Rectal smooth muscle tissue (tissue), 1 donor: ENCODE measurements at regions not wholly inside any gene's neighbourhood (a gene's known extent, or its start where the extent isn't known, plus 50 kb on each side); places are given as distances from the start of the nearest gene placed in this dataset.
A peak's percentile ranks its signal among the peaks of the same experiment; 100 is the strongest.

Experiments
- H3K27ac ChIP-seq: one replicate; pipeline ENCODE4 v1.7.0; 2013; ENCODE audit warnings: low read depth, low read length, inconsistent platforms
- H3K27me3 ChIP-seq: one replicate; pipeline ENCODE4 v1.7.0; 2013; ENCODE audit warnings: low read length; ENCODE audit not compliant: control insufficient read depth, insufficient read depth
- H3K36me3 ChIP-seq: one replicate; pipeline ENCODE4 v1.7.0; 2013; ENCODE audit warnings: low read length; ENCODE audit not compliant: control insufficient read depth, insufficient read depth
- H3K4me1 ChIP-seq: one replicate; pipeline ENCODE4 v1.7.0; 2013; ENCODE audit warnings: low read length; ENCODE audit not compliant: control insufficient read depth, insufficient read depth
- H3K4me3 ChIP-seq: one replicate; pipeline ENCODE4 v1.7.0; 2013; ENCODE audit warnings: low read length
- H3K9ac ChIP-seq: one replicate; pipeline ENCODE4 v1.7.0; 2013; ENCODE audit warnings: low read length

DNA sequence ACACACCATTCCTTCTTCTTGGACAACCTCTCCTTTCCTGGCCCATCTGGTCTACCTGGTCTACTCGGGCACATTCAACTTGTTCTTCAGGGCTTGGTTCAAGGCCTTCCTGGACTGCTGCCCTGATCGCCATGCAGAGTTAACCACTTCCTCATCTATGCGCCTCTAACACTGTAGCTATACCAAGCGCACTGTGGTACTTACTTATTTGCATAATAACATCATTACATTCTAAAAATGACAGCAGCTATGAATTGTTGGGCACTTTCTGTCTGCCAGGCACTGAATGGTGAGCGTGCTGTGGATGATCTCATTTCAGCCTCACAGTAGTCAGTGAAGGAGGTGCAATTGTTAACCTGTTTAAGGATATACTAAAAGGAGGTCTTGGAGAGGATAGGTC is 66.9 kb upstream of the SDK2 start:
- no peak overlapping the region for H3K27ac ChIP-seq
- no peak overlapping the region for H3K9ac ChIP-seq
- H3K4me1 ChIP-seq: no peaks in the 10 kb centered on the region
- peaks cover 2% of the 10 kb centered on the region for H3K27me3 ChIP-seq
- no peaks in the 10 kb centered on the region for H3K36me3 ChIP-seq
- no peak overlapping the region for H3K4me3 ChIP-seq

DNA sequence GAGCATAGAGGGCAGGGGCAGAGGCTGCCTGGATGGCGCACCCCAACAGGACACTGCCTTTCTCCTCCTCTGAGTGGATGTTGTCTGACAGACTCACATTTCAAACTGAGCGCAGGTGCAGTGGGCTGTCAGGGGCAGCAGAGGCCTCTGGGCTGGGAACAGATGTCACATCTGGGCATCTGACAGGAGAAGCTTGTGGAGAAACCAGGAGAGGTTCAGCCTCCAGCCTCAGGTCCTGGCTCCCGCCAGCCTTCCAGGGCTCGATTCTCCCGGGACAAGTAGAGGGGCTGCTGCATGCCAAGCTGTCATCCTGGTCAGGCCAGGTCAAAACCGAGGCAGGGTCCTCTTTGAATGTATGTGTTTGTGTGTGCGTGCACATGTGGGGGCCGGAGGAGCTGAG is 67.7 kb upstream of the SDK2 start:
- no peaks in the 10 kb centered on the region for H3K4me1 ChIP-seq
- peaks cover 2% of the 10 kb centered on the region for H3K27me3 ChIP-seq
- H3K27ac ChIP-seq: no peak overlapping the region
- H3K4me3 ChIP-seq: no peak overlapping the region
- H3K36me3 ChIP-seq: no peaks in the 10 kb centered on the region
- no peak overlapping the region for H3K9ac ChIP-seq

DNA sequence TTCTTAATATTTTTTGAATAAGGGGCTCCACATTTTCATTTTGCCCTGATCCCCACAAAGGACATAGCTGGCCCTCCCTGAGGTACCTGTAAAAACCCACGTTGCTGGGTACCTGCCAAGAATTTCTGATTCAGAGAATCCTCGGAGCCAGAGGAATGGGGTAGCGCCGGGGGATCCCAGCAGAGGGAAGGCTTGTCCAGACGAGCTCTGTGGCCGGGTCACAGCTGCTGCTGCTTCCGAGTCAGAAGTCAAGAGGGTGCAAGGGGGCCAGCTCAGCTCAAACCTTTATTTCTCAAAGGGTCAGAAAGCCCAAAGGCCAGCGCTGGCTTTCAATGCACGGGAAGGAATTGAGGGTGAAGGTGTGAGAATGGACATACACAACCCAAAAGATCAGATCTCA is 68.9 kb upstream of the SDK2 start:
- H3K4me3 ChIP-seq: no peak overlapping the region
- no peaks in the 10 kb centered on the region for H3K36me3 ChIP-seq
- no peaks in the 10 kb centered on the region for H3K4me1 ChIP-seq
- no peak overlapping the region for H3K27ac ChIP-seq
- H3K9ac ChIP-seq: no peak overlapping the region
- H3K27me3 ChIP-seq: peaks cover 2% of the 10 kb centered on the region

DNA sequence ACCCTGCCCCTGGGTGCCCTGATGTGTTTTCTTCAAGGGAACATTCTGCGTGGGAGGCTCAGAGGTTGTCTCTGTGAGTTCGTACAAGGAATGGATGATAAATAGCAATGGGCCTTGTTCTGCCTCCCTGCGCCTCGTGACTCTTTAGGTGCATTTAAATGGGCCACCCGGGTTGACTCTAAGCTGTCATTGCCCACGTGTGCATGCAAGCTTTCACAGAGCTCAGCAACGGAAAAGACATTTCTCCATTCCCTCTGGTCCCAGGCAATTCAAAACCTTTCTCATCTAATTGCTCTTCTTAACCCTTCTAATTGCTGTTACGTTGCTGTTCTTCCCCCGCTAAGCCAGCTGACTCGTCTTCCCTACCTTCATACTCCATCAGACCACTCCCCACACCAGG is 71.5 kb upstream of the SDK2 start:
- H3K4me3 ChIP-seq: no peak overlapping the region
- H3K27ac ChIP-seq: no peak overlapping the region
- peaks cover 6% of the 10 kb centered on the region for H3K4me1 ChIP-seq
- H3K9ac ChIP-seq: no peak overlapping the region
- H3K36me3 ChIP-seq: no peaks in the 10 kb centered on the region
- no peaks in the 10 kb centered on the region for H3K27me3 ChIP-seq

DNA sequence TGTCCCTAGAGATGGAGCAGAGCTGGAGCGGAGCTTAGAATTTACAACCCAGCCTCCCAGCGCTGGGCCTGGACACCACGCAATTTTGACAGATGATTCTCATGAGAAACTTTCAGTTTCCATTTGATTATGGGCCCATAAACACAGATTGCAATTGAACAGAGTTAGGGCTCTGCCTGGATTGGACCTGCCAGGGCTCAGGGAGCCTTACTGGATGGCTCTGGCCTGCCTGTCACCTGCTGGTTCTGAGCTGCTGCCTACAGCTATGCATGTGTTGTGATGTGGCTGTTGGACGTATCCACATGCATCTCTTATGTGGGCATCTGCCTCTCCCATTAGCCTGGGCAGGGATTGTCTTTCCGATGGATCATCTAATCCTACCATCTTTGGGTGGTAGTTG is 73.4 kb upstream of the SDK2 start:
- Histone ChIP-seq H3K9ac (no peak overlapping the region), H3K36me3 (no peaks in the 10 kb centered on the region), H3K27me3 (no peaks in the 10 kb centered on the region), H3K4me1 (peaks cover 6% of the 10 kb centered on the region), H3K4me3 (no peak overlapping the region), H3K27ac (no peak overlapping the region)

DNA sequence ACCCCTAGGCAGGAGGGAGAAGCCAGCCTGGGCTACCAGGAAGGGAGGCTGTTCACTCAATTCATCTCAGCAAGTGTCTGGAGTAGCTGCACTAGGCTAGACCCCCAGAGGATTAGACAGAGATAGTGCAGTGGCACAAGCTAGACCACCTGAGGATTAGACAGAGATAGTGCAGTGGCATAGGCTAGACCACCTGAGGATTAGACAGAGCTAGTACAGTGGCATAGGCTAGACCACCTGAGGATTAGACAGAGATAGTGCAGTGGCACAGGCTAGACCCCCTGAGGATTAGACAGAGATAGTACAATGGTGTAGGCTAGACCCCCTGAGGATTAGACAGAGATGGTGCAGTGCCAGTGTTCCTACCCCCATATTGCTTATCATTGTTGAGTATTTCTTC is 74.1 kb upstream of the SDK2 start:
- no peak overlapping the region for H3K27ac ChIP-seq
- no peak overlapping the region for H3K4me3 ChIP-seq
- H3K4me1 ChIP-seq: peaks cover 6% of the 10 kb centered on the region
- no peaks in the 10 kb centered on the region for H3K27me3 ChIP-seq
- H3K36me3 ChIP-seq: no peaks in the 10 kb centered on the region
- H3K9ac ChIP-seq: no peak overlapping the region

DNA sequence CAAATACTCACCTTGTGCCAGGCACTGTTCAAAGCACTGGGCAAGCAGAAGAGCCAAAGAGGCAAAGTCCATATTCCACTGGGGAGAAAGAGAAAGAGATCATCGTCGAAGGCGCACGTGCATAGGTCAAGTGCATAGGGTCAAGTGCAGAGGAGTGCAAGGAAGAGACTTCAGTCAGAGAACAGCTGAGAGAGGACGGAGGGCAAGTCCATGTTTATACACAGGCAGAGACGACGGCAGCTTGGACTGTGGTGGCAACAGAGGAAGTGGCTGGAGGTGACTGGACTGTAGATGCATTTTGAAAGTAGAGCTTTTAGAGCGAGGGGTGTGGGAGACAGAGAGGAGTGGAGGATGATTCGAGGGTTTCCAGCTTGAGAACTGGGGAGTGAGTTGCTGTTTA is 74.7 kb upstream of the SDK2 start:
- Histone ChIP-seq H3K27ac (no peak overlapping the region), H3K9ac (no peak overlapping the region), H3K4me3 (no peak overlapping the region), H3K36me3 (no peaks in the 10 kb centered on the region), H3K4me1 (peaks cover 6% of the 10 kb centered on the region), H3K27me3 (no peaks in the 10 kb centered on the region)

DNA sequence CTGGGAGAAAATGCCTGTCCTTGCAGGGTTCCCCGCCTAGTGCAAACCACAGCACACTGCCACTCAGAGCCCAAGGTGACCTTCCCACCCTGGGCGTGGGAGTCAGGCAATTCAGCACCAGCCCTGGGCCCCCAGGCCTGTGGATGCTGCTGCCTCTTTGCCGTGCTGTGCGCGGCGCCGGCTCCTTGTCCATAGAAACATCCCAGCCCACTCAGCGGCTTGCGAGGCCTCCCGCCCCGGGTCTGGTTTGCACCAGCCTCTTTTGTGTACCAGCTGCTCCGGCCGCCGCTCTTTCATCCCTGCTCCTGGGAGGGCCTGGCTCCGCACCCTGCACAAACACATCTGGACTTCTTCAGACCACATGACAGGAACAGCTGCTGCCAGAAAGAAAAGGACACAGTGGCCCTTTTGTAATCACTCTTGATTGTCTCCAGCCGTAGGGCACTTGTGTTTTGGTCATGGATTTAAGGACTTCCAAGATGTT is 75.4 kb upstream of the SDK2 start:
- Histone ChIP-seq H3K36me3 (no peaks in the 10 kb centered on the region), H3K9ac (no peak overlapping the region), H3K4me3 (no peak overlapping the region), H3K27me3 (no peaks in the 10 kb centered on the region), H3K4me1 (peaks cover 6% of the 10 kb centered on the region), H3K27ac (peak overlapping the region; percentile 50)

DNA sequence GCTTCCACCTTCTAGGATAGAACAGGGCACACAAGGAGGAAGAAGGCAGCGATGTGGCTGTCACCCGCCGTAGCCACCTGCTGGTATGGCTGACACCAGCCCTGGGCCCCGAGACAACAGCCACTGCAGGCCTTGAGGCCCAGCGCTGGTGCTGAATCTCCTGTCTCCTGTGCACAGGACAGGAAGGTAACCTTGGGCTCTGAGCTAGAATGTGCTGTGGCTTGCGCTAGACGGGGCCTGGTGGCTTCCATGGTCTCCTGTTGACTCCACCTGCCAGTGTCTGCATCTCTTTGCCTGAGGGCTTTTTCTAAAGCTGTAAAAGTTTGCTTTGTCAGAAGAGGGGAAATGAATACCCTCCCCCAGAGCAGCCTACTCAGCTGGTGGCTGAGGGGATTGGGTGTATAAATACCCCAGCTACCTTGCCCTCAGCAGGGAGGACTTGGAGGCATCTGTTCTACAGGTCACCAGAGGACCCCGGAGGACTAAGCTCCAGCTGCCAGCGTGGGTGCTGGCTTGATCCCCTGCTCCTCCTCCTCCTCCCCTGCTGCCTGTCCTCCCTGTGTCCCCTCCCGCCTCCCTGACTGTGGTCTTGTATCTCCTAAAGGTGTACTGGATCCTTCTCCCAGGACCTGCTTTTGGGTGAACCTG is 76.1 kb upstream of the SDK2 start:
- no peak overlapping the region for H3K9ac ChIP-seq
- peaks cover 6% of the 10 kb centered on the region for H3K4me1 ChIP-seq
- H3K27ac ChIP-seq: peak overlapping the region; percentile 50
- H3K36me3 ChIP-seq: no peaks in the 10 kb centered on the region
- H3K4me3 ChIP-seq: no peak overlapping the region
- H3K27me3 ChIP-seq: no peaks in the 10 kb centered on the region

DNA sequence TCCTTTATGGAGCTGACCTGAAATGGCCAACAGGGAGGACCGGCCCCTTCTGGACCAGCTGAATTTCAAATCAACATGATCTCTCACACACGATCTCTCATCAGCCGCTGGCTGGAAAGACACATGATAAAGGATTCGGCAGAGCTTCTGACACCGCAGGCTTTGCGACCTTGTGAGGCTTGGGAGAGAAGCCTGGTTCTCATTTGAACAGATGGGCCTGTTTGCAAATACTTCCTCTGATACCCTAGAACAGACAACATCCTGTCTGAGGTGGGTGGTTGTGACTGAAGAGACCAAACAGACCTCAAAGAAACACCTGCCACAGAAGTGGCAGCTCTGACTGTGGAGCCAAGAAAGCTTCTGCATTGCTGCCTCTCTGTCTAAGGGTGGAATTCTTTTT is 77.9 kb upstream of the SDK2 start:
- no peak overlapping the region for H3K9ac ChIP-seq
- H3K4me3 ChIP-seq: no peak overlapping the region
- no peaks in the 10 kb centered on the region for H3K27me3 ChIP-seq
- no peaks in the 10 kb centered on the region for H3K36me3 ChIP-seq
- H3K27ac ChIP-seq: no peak overlapping the region
- peaks cover 6% of the 10 kb centered on the region for H3K4me1 ChIP-seq

DNA sequence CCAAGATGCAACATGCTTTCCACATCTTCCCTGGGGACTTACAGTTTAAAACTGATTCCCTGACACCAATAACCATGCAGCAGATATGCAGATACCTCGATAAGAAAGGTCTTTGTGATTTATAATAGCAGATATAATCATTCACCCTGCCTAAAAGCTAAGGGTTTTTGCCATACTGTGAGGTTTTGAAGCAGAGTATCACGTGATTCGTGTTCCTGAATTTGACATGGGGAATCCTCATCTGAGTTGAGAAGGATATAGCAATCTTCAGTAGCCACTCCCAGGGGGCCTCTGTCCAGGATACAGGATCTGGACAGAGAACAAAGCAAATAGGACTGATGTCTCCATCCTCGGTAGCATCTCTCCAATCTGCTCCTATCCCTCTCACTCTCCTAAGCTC is 79.1 kb upstream of the SDK2 start:
- H3K4me1 ChIP-seq: peaks cover 6% of the 10 kb centered on the region
- no peaks in the 10 kb centered on the region for H3K36me3 ChIP-seq
- no peak overlapping the region for H3K9ac ChIP-seq
- H3K4me3 ChIP-seq: no peak overlapping the region
- no peaks in the 10 kb centered on the region for H3K27me3 ChIP-seq
- H3K27ac ChIP-seq: no peak overlapping the region

DNA sequence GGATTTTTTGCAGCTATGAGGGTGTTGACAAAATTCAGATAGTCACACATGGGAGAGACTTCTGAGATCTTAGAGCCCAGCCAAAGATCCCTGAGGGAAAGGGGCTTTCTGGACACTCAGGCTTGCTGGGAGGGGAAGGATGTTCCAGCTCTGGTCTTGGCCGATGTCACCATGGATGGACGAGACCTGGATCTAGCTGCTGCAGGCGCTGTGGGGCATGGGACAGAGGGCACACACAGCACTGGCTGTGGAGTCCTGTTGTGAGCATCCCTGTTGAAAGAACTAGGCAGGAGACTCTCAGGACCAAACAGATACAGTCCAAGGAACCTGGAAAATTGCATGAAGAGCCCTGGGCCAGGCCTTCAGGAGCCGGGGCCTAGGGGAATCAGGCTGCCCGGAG is 80.1 kb upstream of the SDK2 start:
- H3K27me3 ChIP-seq: no peaks in the 10 kb centered on the region
- peaks cover 5% of the 10 kb centered on the region for H3K4me1 ChIP-seq
- no peak overlapping the region for H3K27ac ChIP-seq
- H3K4me3 ChIP-seq: no peak overlapping the region
- no peaks in the 10 kb centered on the region for H3K36me3 ChIP-seq
- no peak overlapping the region for H3K9ac ChIP-seq

DNA sequence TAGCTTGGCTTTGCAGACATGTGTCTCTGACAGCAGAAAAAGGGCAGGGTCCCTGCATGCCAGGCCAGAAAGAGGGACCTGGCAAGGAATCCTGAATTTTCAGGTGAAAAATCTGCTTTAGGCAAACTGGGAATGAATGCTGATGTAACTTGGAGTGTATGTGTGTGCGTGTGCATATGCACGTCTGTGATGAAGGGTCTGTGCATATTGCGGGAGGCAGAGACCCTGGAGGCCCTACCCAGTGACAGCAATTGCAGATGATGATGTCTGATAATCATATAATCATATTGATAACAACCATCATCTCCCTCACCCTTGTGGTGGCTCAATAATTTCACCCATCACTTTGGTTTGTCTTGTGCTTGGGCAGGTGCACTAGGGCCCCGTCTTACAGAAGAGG is 80.7 kb upstream of the SDK2 start:
- no peaks in the 10 kb centered on the region for H3K27me3 ChIP-seq
- H3K4me3 ChIP-seq: no peak overlapping the region
- no peaks in the 10 kb centered on the region for H3K36me3 ChIP-seq
- H3K27ac ChIP-seq: no peak overlapping the region
- peaks cover under 1% of the 10 kb centered on the region for H3K4me1 ChIP-seq
- no peak overlapping the region for H3K9ac ChIP-seq
